Activated CD8-positive, alpha-beta T cell treated with anti-CD3 and anti-CD28 coated beads, Interleukin-2, amount 10 ng/mL, durations not matched to agents 7 days and 5 days (primary cell): ENCODE measurements at regions not wholly inside any gene's neighbourhood (a gene's known extent, or its start where the extent isn't known, plus 50 kb on each side); places are given as distances from the start of the nearest gene placed in this dataset.

Experiments
- ATAC-seq: fragments of 150-1000 bp; cut with Tn5 transposase; one replicate; pipeline ENCODE4 v1.10.0; 2021; ENCODE audit warnings: moderate library complexity
- CTCF ChIA-PET: fragments of 350-600 bp; sonication (Branson Sonifier 250); formaldehyde crosslinking; loops from one replicate; lab custom pipeline; 2021; ENCODE audit warnings: antibody characterized with exemption; lab: Charles Lee
- POLR2A ChIA-PET: fragments of 350-600 bp; sonication (Branson Sonifier 250); formaldehyde crosslinking; loops from one replicate; lab custom pipeline; 2021; ENCODE audit warnings: antibody characterized with exemption; lab: Charles Lee
- DNase-seq: peaks from one replicate; pipeline ENCODE4 v3.0.0-alpha.2; 2020
- H3K27ac Mint-ChIP-seq: one replicate; pipeline ENCODE4 v1.8.0; 2021; ENCODE audit warnings: mild to moderate bottlenecking, mixed read lengths
- H3K27me3 Mint-ChIP-seq: one replicate; pipeline ENCODE4 v1.8.0; 2021; ENCODE audit warnings: low read depth, mixed read lengths
- H3K36me3 Mint-ChIP-seq: one replicate; pipeline ENCODE4 v1.8.0; 2021; ENCODE audit warnings: low read depth, mixed read lengths
- H3K4me1 Mint-ChIP-seq: one replicate; pipeline ENCODE4 v1.8.0; 2021; ENCODE audit warnings: low read depth, mixed read lengths
- H3K4me3 Mint-ChIP-seq: one replicate; pipeline ENCODE4 v1.8.0; 2021; ENCODE audit warnings: mild to moderate bottlenecking, mixed read lengths
- H3K9me3 Mint-ChIP-seq: one replicate; pipeline ENCODE4 v1.8.0; 2022; ENCODE audit warnings: mixed read lengths; ENCODE audit not compliant: insufficient read depth

DNA sequence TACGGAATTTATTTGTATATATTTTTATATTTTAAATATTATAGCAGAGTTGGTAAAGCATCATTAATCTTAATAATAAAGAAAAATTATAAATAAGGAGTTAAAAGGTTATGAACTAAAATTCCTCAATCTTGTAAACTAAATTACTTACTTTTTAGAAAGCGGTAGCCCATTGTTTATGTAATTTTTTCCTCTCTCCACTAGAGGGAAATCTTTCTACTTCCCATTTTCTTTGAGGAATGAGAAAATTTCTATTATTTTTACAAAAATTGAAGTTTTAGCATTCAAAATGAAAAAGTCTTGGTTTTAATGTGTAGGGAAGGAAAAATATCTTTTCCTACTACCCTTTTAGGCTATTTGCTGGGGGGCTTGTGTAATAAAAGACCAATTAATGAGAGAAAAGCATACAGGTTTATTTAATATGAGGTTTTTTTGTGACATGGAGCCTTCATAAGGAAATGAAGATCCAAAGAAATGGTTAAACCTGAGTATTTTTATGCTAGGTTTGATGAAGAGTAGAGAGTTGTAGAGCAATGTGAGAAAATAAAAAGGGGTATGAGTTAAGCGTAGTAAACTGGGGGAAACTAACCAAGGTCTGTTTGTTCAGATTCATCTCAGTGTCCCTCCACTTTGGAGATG lies 68.7 kb upstream of the ADAD1 start:
- ChIA-PET POLR2A (no interaction called here), CTCF (interaction anchor here (2.7 kb wide), 1 partner anchor 268 kb away, joined by 13 read pairs; no protein-coding TSS in a partner anchor)
- H3K27ac Mint-ChIP-seq, result no peak overlapping the region
- no peaks in the 10 kb centered on the region for H3K9me3 Mint-ChIP-seq
- no peaks in the 10 kb centered on the region for H3K27me3 Mint-ChIP-seq
- no peaks in the 10 kb centered on the region for H3K4me1 Mint-ChIP-seq
- no peak overlapping the region for H3K4me3 Mint-ChIP-seq
- DNase-seq, result no peak
- peaks cover 28% of the 10 kb centered on the region for H3K36me3 Mint-ChIP-seq
- ATAC-seq, result no peak

DNA sequence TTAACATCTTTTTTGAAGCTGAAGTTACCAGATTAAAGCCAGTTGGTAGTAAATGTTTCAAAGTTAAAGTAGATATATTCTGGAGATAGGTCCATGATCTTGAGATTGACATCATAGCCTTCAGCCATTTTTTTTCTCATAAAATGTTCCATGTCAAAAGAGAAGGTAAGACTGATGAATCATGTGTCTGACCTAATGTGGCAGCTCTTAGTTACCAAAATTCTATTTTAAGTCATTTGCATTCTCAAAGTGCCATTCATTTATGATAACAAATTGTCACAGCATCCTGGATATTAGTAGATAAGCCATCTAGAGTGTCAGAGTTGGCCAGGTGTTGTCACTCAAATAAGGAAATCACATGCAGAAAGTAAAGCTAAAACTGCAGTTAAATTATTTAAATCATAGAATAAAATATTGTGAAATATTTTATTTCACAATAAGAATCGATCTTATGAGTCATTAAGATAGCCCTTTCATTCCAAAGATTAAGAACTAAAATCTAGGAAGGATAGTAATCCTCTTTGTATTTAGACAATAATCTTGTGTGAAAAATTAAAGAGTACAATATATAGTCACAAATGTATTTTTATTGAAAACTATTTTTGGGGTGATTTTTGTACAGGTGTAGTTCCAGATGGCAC lies 65.7 kb upstream of the ADAD1 start:
- ChIA-PET CTCF (interaction anchor here (2.7 kb wide), 1 partner anchor 265 kb away, joined by 13 read pairs; no protein-coding TSS in a partner anchor), POLR2A (interaction anchor here (0.6 kb wide), 1 partner anchor 140 kb away, joined by 3 read pairs; no protein-coding TSS in a partner anchor)
- Mint-ChIP-seq H3K36me3 (peaks cover 26% of the 10 kb centered on the region), H3K9me3 (no peaks in the 10 kb centered on the region), H3K27ac (no peak overlapping the region), H3K4me1 (no peaks in the 10 kb centered on the region), H3K4me3 (no peak overlapping the region), H3K27me3 (no peaks in the 10 kb centered on the region)
- no peak for ATAC-seq
- DNase-seq, result no peak

DNA sequence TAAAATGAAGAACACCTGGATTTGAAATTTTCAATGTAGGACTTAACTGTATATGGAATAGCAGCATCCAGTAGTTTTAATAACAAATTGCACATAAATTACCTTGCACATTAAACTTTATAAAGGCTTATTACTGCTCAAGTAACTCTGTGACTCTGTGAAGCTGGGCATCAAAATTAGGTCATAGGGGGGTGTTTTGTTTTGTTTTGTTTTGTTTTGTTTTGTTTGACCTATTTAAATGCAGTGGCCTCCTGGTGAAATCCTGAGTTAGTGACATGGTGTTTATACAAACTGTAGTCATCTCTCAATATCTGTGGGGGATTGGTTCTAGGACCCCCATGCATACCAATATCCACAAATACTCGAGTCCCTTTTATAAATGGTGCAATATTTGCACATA lies 51.9 kb upstream of the ADAD1 start:
- Mint-ChIP-seq H3K4me1 (peaks cover 20% of the 10 kb centered on the region), H3K27me3 (no peaks in the 10 kb centered on the region), H3K9me3 (no peaks in the 10 kb centered on the region), H3K36me3 (peaks cover 33% of the 10 kb centered on the region), H3K27ac (no peak overlapping the region), H3K4me3 (no peak overlapping the region)
- POLR2A ChIA-PET, result no interaction called here
- CTCF ChIA-PET, result interaction anchor here (1.2 kb wide), 1 partner anchor 251 kb away, joined by 5 read pairs; no protein-coding TSS in a partner anchor
- no peak for ATAC-seq
- DNase-seq, result no peak

DNA sequence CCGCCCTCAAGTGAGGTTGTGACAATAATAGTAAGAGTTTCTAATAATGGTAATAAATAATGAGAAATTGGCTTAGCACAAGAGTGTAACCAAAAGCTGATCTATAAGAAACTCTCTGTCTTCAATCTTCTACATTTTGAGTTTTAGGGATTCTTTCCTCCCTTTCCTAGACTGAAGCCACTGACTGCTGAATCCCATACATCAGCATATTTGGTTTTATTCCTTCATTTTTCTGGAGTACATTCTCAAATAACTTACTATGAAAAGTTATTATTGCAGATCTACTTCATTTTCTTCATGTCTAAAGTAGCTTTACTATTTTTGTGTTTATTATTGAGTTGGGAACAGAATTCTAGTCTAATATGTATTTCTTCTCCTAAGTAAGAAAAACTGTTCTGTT lies 49.9 kb upstream of the ADAD1 start:
- CTCF ChIA-PET, result no interaction called here
- POLR2A ChIA-PET, result no interaction called here
- no peak overlapping the region for H3K4me3 Mint-ChIP-seq
- no peak for DNase-seq
- no peak for ATAC-seq
- peaks cover 29% of the 10 kb centered on the region for H3K36me3 Mint-ChIP-seq
- no peak overlapping the region for H3K27ac Mint-ChIP-seq
- H3K27me3 Mint-ChIP-seq, result no peaks in the 10 kb centered on the region
- H3K4me1 Mint-ChIP-seq, result peaks cover 8% of the 10 kb centered on the region
- no peaks in the 10 kb centered on the region for H3K9me3 Mint-ChIP-seq
